Prostate gland (tissue), 2 donors: ENCODE measurements at regions not wholly inside any gene's neighbourhood (a gene's known extent, or its start where the extent isn't known, plus 50 kb on each side); places are given as distances from the start of the nearest gene placed in this dataset.

Experiments
- CTCF ChIP-seq, 4 experiments: fragments of 200-600 bp in 2 of 4; fragments of 450-650 bp in 2 of 4; sonication (generic) in 2 of 4; IDR thresholded peaks; 1 replicate in 3 of 4; 2 replicates in 1 of 4; pipeline ENCODE4 v1.5.1; 2016 to 2019; ENCODE audit warnings: antibody characterized with exemption in 4 of 4, mild to moderate bottlenecking in 2 of 4, moderate library complexity in 2 of 4
- POLR2A ChIP-seq: fragments of 450-650 bp; IDR thresholded peaks from one replicate; pipeline ENCODE4 v1.6.1; 2016; ENCODE audit warnings: antibody characterized with exemption, mild to moderate bottlenecking
- POLR2AphosphoS5 ChIP-seq: sonication (generic); formaldehyde crosslinking; IDR thresholded peaks from one replicate; pipeline ENCODE4 v1.6.1; 2017; ENCODE audit warnings: antibody characterized with exemption

DNA sequence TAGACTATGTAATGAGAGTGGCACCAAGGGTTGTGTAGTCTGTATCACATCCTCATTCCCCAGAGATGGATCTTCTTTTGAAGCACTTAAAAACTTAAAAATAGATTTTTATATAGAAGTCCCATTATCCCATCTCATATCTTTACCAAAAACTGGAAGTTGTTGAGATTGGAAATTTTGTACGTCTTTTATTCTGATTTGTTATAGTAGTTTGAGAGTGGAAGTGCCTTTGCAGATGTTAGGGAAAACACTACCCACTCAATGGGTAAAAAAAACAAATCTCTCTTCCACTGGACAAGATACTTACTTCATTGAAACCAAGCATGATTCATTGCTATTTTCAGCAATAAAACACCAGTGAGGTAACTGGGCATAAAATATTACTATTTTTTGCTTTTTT lies 184.4 kb downstream of the MACC1 start:
- TF ChIP-seq CTCF (IDR thresholded peaks at IDR 0.05) (no peak), POLR2AphosphoS5 (no peak), POLR2A (no peak)
